CD4-positive, alpha-beta T cell treated with Interleukin-15 for 4 hours (primary cell): ENCODE measurements at regions not wholly inside any gene's neighbourhood (a gene's known extent, or its start where the extent isn't known, plus 50 kb on each side); places are given as distances from the start of the nearest gene placed in this dataset.

ENCODE experiments used
- DNase-seq: peaks from one replicate; pipeline ENCODE4 v3.0.0-alpha.2; 2020; ENCODE audit warnings: low spot score

GRCh38 chr14:22337521-22337920, 251.5 kb downstream of the DAD1 start:
- DNase-seq = no peak

GRCh38 chr14:22336031-22336430, 253.0 kb downstream of the DAD1 start:
- DNase-seq = no peak

GRCh38 chr14:22334627-22335026, 254.4 kb downstream of the DAD1 start:
- DNase-seq = no peak

- no peak for DNase-seq
These were observed 254.8 kb downstream of the DAD1 start for GRCh38 chr14:22334275-22334577.

- DNase-seq = no peak
These were observed 255.4 kb downstream of the DAD1 start for GRCh38 chr14:22333422-22334274.

GRCh38 chr14:22332686-22333421, 256.2 kb downstream of the DAD1 start:
- DNase-seq = no peak

- DNase-seq = no peak
These were observed 259.7 kb downstream of the DAD1 start for GRCh38 chr14:22329371-22329770.

- DNase-seq = no peak
These were observed 263.2 kb downstream of the DAD1 start for GRCh38 chr14:22325676-22326400.

GRCh38 chr14:22320362-22320750, 268.7 kb downstream of the DAD1 start:
- DNase-seq = no peak

- peak; percentile 21 for DNase-seq
These were observed 269.3 kb downstream of the DAD1 start for GRCh38 chr14:22319526-22320361.

- DNase-seq = no peak
These were observed 270.1 kb downstream of the DAD1 start for GRCh38 chr14:22318951-22319350.

GRCh38 chr14:22316473-22316872, 272.6 kb downstream of the DAD1 start:
- DNase-seq = no peak

GRCh38 chr14:22315336-22315735, 273.7 kb downstream of the DAD1 start:
- no peak for DNase-seq

GRCh38 chr14:22314183-22314820, 274.7 kb downstream of the DAD1 start:
- DNase-seq = peak; percentile 23

- DNase-seq = no peak
These were observed 275.7 kb downstream of the DAD1 start for GRCh38 chr14:22313172-22313801.

GRCh38 chr14:22311636-22312035, 277.4 kb downstream of the DAD1 start:
- no peak for DNase-seq

GRCh38 chr14:22305607-22306006, 283.4 kb downstream of the DAD1 start:
- no peak for DNase-seq

- no peak for DNase-seq
These were observed 284.7 kb downstream of the DAD1 start for GRCh38 chr14:22304326-22304725.

- DNase-seq = no peak
These were observed 285.3 kb downstream of the DAD1 start for GRCh38 chr14:22303589-22304195.

- no peak for DNase-seq
These were observed 288.4 kb downstream of the DAD1 start for GRCh38 chr14:22300646-22301045.

GRCh38 chr14:22297376-22297775, 291.6 kb downstream of the DAD1 start:
- no peak for DNase-seq
